ENCODE measurements at regions not wholly inside any gene's neighbourhood (a gene's known extent, or its start where the extent isn't known, plus 50 kb on each side); places are given as distances from the start of the nearest gene placed in this dataset.

- no peak for DNase-seq
- no peak overlapping the region for H3K14ac ChIP-seq (replicated peaks; ENCODE audit: low read depth, low read length)
- POLR2A ChIA-PET (ENCODE audit: unreplicated experiment): no interaction called here
- H2AFZ ChIP-seq (replicated peaks; ENCODE audit: low read length, poor library complexity): no peak overlapping the region
- no peak overlapping the region for H3K4me2 ChIP-seq (ENCODE audit: low read depth, low read length)
- in situ Hi-C loops (cut with MboI; ENCODE audit: low sequenced_read_pairs): no loop called here
- H3K4me3 ChIP-seq (ENCODE audit: insufficient read depth, low read depth, low read length): no peak overlapping the region
- H4K8ac ChIP-seq (ENCODE audit: low read depth in 2 of 2, low read length in 2 of 2): no peak overlapping the region
- H3K27ac ChIP-seq (ENCODE audit: insufficient read depth, low read length): no peak overlapping the region
- no peak overlapping the region for H2AK9ac ChIP-seq (replicated peaks; ENCODE audit: low read depth, low read length, poor library complexity)
- no peaks in the 10 kb centered on the region for H3K79me1 ChIP-seq (ENCODE audit: low read depth in 1 of 2, low read length in 2 of 2)
- dilution Hi-C loops (cut with HindIII; ENCODE audit: low sequenced_read_pairs, unreplicated experiment): no loop called here
- no peaks in the 10 kb centered on the region for H3K4me1 ChIP-seq (ENCODE audit: control insufficient read depth, insufficient read depth, low read length)
- no peak overlapping the region for H2BK120ac ChIP-seq (ENCODE audit: low read depth, low read length)
- no peak overlapping the region for H4K5ac ChIP-seq (ENCODE audit: low read depth, low read length)
- H3K23ac ChIP-seq (ENCODE audit: low read depth, low read length): no peak overlapping the region
- BruUV-seq (replicated peaks): no TSS peak
- H3K4ac ChIP-seq (ENCODE audit: low read depth, low read length): no peak overlapping the region
- no peak overlapping the region for H2BK15ac ChIP-seq (ENCODE audit: low read depth, low read length)
- no peak overlapping the region for H2AK5ac ChIP-seq (ENCODE audit: low read depth, low read length)
- CTCF ChIA-PET: no interaction called here
- no peaks in the 10 kb centered on the region for H3K9me3 ChIP-seq (ENCODE audit: control insufficient read depth, insufficient read depth, low read length)
- no peak overlapping the region for H3K18ac ChIP-seq (ENCODE audit: low read depth, low read length)
- no peak overlapping the region for H4K91ac ChIP-seq (ENCODE audit: insufficient read depth, low read depth, low read length)
- no peaks in the 10 kb centered on the region for H3K9me1 ChIP-seq (ENCODE audit: insufficient read depth, low read length)
- WGBS, 2 experiments (ENCODE audit: extremely low coverage in 2 of 2, insufficient read length in 1 of 2): no CpG with 5 or more reads among the region's 3 CpGs
- H2BK20ac ChIP-seq (ENCODE audit: low read depth, low read length): no peak overlapping the region
- no peaks in the 10 kb centered on the region for H3K27me3 ChIP-seq (ENCODE audit: control insufficient read depth, insufficient read depth, low read length)
- H3K36me3 ChIP-seq (ENCODE audit: control insufficient read depth, insufficient read depth, low read length): no peaks in the 10 kb centered on the region
- H3K56ac ChIP-seq (ENCODE audit: extremely low read depth, insufficient read depth, low read length): no peak overlapping the region
- H4K20me1 ChIP-seq (ENCODE audit: insufficient read depth, low read length): no peaks in the 10 kb centered on the region
- intact Hi-C loops (cut with micrococcal nuclease): no loop called here
- H2BK5ac ChIP-seq (ENCODE audit: low read depth, low read length, poor library complexity, severe bottlenecking): no peak overlapping the region
- no peak for ATAC-seq (ENCODE audit: low read depth)
- H3K9ac ChIP-seq (ENCODE audit: low read depth, low read length): no peak overlapping the region
- TF ChIP-seq CTCF (conservative IDR thresholded peaks at IDR 0.05; ENCODE audit: low read depth, low read length): no peak
- no peak for TF ChIP-seq POLR2A (IDR thresholded peaks at IDR 0.05; ENCODE audit: low read depth, low read length)
- TF ChIP-seq BHLHE40 (IDR thresholded peaks at IDR 0.05; ENCODE audit: low read depth, low read length): no peak
- no peak for TF ChIP-seq RFX5 (IDR thresholded peaks at IDR 0.05; ENCODE audit: low read depth, low read length)
- TF ChIP-seq NFE2L2 (IDR thresholded peaks at IDR 0.05; ENCODE audit: low read depth, low read length): no peak
- TF ChIP-seq MXI1 (IDR thresholded peaks at IDR 0.05; ENCODE audit: borderline replicate concordance, low read depth, low read length): no peak
- TF ChIP-seq CEBPB (IDR thresholded peaks at IDR 0.05; ENCODE audit: low read depth, low read length): no peak
- no peak for TF ChIP-seq ELK1 (IDR thresholded peaks at IDR 0.05; ENCODE audit: borderline replicate concordance, low read depth, low read length)
- TF ChIP-seq RCOR1 (IDR thresholded peaks at IDR 0.05; ENCODE audit: insufficient replicate concordance, low read length): no peak
- no peak for TF ChIP-seq USF2 (IDR thresholded peaks at IDR 0.05; ENCODE audit: low read depth, low read length)
- TF ChIP-seq FOS (IDR thresholded peaks at IDR 0.05; ENCODE audit: low read depth, low read length): no peak
- no peak for TF ChIP-seq MAZ (IDR thresholded peaks at IDR 0.05; ENCODE audit: borderline replicate concordance, low read depth, low read length)
- TF ChIP-seq MAFK (IDR thresholded peaks at IDR 0.05; ENCODE audit: low read depth, low read length): no peak
- TF ChIP-seq SMC3 (IDR thresholded peaks at IDR 0.05; ENCODE audit: low read depth, low read length): no peak
- TF ChIP-seq RAD21 (IDR thresholded peaks at IDR 0.05; ENCODE audit: low read length): no peak
- no peak for TF ChIP-seq CHD1 (IDR thresholded peaks at IDR 0.05; ENCODE audit: low read depth, low read length)
These were observed 503.3 kb downstream of the PCDH18 start for GRCh38 chr4:137029026-137029425.

Measured in IMR-90 (cell line).